NCI-H146 treated with DMSO at 0.1 percent for 48 hours (cell line): ENCODE measurements at regions not wholly inside any gene's neighbourhood (a gene's known extent, or its start where the extent isn't known, plus 50 kb on each side); places are given as distances from the start of the nearest gene placed in this dataset.

Source experiments
- DNase-seq: peaks from one replicate; lab custom pipeline; 2025; ENCODE audit not compliant: unreplicated experiment; lab: John Stamatoyannopoulos, UW

DNA sequence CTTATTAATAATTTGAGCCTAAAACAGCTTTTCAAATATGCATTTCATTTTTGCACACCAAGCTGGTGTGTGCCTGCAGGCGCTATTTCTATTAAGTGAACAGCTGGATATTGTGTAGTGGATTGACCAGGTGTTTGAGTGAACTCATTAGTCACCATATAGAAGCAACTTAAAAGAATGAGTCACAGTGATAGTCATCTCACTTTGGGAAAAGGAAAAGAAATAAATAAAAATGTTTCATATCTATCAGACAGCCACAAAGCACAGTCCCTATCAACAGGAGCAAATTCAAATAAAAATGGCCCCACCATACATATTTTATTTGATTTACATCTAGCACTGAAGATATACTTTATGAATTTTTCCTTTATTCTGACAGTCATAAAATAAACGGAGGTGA is 456.5 kb upstream of the CDH9 start:
- DNase-seq = no peak

DNA sequence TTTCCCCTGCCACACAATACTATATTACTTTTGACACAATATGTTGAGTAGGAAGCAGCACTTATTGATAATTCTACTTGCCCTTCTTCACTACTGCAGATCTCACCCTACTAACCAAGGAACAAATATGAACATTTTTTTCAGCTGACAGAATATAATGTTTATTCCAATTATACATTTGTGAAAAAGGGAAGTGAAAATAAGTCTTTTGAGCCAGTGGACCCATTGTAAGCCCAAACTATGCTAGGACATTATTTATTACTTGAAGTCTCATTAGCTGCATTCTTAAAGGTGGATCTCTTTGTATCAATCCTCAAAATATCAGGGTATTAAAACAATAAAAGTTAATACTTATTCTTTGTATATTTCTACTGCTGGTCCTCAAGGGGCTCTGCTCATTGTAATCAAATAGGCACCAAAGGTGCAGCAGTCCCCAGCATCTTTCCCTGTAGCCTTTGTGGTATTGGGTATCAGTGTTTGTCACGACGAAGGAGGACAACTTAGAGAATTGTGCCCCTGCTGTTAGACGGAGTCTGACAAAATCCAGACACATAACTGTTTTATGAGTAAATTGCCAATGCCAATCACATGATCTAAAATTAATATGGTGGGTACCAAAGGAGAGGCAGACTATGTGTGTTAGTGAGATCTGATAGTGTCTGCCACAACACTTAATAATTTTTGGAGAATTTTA is 453.5 kb upstream of the CDH9 start:
- no peak for DNase-seq

- no peak for DNase-seq
Measured at GRCh38 chr5:27491047-27491446, 452.7 kb upstream of the CDH9 start.

DNA sequence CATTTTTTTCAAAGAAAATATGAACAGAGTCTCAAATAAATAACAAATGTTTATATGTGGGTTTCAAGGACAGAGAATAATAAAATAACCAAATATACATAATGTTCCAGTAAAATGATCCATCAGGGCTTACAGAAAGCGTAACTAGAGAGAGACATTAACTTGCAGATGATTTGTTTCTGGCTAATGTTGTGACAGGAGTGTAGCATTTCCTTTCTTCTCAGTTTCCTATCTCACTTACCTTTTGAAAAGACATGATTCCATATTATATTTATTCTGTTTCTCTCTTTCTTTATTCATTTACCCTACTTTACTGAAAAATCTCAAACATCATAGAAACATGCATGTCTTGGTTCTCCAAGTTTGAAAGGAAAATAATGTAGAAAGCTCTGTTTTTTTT is 451.3 kb upstream of the CDH9 start:
- DNase-seq = no peak

DNA sequence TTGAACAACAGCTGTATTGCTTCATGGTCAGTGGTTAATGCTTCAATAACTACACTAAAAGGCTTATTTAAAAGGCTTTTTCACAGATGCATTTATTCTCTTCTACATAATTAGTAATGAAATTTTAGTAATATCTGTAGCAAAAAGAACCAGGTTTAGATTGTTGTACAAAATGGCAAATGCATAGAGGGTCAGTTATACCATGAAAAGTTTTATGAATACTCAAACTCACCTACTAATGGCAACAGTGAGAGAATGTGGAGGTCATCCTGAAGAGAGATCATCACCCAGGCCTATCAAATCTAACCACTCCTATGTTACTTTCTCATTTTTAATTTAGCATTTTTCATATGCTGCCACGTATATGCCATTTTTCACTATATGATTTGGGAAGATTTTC is 444.3 kb upstream of the CDH9 start:
- DNase-seq = no peak

DNA sequence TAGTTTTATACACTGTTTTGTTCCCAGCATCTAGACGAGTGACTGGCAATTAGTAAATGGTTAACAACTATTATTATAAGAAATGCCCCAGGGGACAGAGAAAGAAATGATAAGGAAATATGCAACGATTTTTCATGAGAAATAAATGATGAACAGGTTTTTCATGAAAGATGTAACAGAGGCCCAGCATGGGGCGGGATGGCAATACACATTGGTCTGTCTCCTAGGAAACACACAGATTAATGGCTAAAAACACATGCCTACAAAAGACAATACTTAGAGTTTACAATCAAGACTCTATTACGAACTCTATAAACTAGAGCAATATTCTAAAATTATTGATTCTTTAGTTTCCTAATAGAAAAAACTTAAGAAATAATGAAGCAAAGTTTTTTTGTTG is 441.5 kb upstream of the CDH9 start:
- no peak for DNase-seq

GRCh38 chr5:27477550-27477949 is 439.2 kb upstream of the CDH9 start:
- no peak for DNase-seq

DNA sequence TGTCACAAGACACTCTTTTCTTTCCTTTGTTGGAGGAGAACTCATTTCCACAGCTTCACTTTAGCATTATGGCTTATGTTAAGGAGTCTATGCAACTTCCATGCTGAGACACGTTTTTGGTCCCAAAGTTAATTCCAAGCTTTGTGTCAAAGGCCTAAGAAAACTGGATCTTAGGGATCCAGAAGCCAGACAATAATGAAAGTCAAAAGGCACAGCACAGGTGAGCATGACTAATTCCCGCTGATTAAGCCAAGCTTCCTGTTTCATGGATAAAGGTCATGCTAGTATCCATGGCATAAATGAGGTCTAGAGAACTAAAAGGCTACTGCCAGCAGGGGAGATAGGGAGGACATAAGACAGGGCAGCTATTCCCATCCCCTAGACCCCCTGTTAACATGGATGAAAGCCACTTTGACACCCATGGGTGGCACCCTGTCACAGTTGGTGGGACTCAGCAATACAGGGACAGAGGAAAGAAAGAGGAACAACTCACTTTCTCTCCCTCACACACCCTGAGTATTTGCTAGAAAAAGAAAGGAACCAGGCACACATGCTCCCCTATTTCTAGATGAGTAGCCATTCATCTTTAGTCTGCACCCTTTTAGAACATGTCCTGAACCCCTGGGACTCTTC is 438.1 kb upstream of the CDH9 start:
- DNase-seq = no peak

- DNase-seq = no peak
Measured at GRCh38 chr5:27475063-27475462, 436.7 kb upstream of the CDH9 start.

DNA sequence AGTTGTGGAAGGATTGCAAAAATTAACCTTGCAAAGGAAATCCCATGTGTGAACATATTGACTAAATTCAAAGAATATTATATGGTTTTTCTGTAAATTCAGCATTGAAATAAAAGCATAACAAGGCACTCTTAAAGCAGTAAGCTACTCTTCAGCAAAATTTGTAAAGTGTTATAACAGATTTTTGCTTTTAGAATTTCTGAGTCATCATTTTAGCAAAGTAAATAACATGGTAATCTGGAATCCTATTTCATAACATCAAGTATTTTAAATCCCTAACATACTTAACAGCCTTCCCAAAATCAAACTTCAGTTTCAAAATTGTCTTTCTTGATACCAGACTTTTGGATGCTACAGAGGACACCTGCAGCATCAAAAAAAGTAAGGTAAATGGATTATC is 436.0 kb upstream of the CDH9 start:
- no peak for DNase-seq

DNA sequence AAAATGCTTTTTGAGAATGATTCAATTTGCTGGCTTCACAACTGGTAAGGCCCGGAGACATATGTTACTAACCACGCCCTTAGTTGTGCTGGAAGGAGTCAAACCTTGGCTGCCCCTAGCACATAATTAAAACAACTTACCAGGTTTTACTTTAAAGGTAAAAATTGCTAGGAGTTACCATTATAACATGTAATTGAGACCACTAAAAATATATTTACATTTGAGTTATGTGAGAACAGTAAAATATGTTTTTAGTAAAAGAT is 435.6 kb upstream of the CDH9 start:
- DNase-seq = no peak

DNA sequence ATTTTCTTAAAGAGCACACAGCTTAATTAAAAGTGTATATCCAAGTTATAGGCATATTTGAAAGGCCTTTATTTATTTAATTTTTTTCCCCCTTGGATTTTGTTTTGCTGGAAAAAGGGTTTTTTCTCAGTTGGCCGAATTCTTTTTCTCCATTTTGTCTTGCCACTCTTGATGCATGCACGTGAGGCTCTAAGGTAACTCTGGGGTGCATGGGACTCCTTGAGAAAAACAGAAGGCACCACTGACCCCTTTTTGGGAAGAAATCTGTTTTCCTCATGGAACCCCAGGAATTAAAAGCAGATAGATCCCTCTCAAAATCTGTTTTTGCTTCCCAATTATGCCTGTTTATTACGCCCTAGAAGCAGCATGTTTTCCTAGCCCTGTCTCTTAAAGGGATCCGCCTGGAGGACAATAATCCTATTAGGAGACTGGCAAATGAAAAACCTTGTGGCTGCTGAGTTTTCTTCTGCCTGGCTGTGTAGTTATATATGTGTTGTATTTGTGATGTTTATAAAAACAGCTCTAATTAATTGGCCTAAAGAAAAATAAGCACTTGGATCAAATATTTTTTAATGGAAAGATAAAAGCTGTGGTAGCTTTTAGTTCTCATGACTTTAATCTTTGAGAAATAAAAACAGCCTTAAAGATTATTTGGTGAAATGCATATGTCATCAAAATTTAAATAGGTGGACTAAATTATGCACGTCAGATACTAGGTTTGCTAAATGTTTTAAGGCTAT is 435.1 kb upstream of the CDH9 start:
- DNase-seq = no peak

GRCh38 chr5:27472871-27473270 is 434.5 kb upstream of the CDH9 start:
- DNase-seq = no peak

DNA sequence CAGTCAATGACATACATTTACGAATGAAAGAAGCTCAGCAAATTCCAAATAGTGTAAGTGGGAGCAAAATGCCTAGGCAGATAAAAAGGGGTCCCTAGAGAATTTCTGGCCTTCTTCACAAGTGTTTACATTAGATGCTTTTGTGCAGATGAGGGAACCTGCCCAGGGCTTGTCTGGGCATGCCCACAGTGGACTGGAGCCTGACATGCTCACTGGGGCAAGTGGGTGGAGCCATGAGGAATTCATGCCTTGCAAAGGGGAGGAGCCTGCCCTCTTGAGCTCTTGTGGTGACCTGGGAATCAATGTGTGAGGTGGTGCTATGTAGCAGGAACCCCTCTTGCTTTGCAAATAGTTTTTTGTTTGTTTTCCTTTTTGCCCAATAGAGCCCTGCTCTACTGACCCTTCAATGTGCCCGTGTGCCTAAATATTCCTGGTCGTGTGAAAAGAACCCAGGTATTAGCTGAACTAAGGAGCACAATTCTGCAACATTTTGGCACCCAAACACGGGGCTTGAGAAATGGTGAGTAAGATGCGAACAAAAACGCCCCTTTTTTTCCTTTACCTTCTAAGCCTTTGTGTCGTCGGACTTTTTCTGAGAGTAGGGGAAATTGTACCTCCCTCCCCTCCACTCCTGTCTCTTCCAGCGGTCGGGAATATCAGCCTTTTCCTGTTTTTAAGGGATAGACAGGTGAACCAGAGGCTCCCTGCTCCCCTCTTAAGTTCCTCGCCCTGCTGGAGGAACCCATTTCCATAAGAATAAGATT is 433.8 kb upstream of the CDH9 start:
- DNase-seq = no peak

- no peak for DNase-seq
Measured at GRCh38 chr5:27466959-27467358, 428.6 kb upstream of the CDH9 start.

GRCh38 chr5:27465140-27465539 is 426.8 kb upstream of the CDH9 start:
- DNase-seq = no peak

- no peak for DNase-seq
Measured at GRCh38 chr5:27463446-27464149, 425.2 kb upstream of the CDH9 start.

DNA sequence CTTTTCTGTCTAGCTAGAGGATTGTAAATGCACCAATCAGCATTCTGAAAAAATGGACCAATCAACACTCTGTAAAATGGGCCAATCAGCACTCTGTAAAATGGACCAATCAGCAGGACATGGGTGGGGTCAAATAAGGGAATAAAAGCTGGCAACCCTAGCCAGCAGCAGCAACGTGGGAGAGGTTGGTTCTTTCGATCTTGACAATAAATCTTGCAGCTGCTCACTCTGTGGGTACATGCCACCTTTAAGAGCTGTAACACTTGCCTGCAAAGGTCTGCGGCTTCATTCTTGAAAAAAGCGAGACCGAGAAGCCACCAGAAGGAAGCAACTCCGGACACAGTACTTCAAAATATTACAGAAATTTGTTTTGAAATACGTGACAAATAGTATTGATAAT is 424.6 kb upstream of the CDH9 start:
- no peak for DNase-seq

DNA sequence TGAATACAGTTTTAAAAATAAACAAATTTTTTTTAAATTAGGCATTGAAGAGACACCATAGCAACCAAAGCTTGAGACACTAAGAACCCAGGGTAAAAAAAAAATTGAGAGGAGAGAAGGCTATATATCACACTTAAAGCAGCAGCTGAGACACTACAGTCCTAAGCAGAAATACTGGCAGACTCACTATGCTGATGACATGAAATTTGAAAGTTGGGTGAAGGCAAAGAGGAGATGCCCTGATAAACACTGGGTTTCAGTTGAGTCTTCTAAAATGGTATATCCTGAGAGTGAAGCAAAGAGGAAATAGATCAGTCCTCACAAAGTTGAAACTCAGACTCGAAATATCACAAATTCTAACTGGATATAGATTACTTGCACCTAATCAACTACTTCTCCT is 419.9 kb upstream of the CDH9 start:
- no peak for DNase-seq

GRCh38 chr5:27451377-27451776 is 413.0 kb upstream of the CDH9 start:
- no peak for DNase-seq

DNA sequence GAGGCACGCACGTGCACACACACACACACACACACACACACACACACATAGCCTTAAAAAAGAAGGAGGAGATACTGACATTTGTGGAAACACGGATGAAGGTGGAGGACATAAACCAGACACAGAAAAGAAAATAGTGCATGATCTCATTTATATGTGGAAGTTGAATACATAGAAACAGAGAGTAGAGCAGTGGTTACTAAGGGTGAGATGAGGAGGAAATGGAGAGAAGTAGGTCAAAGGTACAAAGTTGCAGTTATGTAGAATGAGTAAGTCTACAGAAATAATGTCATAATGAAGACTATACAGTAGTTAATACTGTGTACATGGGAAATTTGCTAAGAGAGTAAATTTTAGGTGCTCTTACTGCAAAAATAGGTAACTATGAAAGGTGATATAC is 412.2 kb upstream of the CDH9 start:
- DNase-seq = no peak
